RWPE1 (cell line): ENCODE measurements at regions not wholly inside any gene's neighbourhood (a gene's known extent, or its start where the extent isn't known, plus 50 kb on each side); places are given as distances from the start of the nearest gene placed in this dataset.

Experiments used
- CTCF ChIA-PET: fragments of 350-600 bp; sonication (Branson Sonifier 250); formaldehyde crosslinking; extraction: SDS; loops from one replicate; lab custom pipeline; 2021; lab: Yijun Ruan, JAX
- POLR2A ChIA-PET: fragments of 400-600 bp; formaldehyde crosslinking; extraction: SDS; loops from one replicate; lab custom pipeline; 2020; ENCODE audit warnings: antibody characterized with exemption; ENCODE audit not compliant: low non-redundant PET; lab: Yijun Ruan, JAX
- DNase-seq: peaks from one replicate; pipeline ENCODE4 v3.0.0; 2012; ENCODE audit warnings: low spot score
- H3K27ac ChIP-seq: fragments of 450-650 bp; 2 replicates; pipeline ENCODE4 v1.5.1; 2017
- TF ChIP-seq, protein P1 (sequence below): fragments of 450-650 bp; conservative IDR thresholded peaks from 2 replicates; pipeline ENCODE4 v1.5.1; 2017; ENCODE audit warnings: low read depth, mild to moderate bottlenecking

DNA sequence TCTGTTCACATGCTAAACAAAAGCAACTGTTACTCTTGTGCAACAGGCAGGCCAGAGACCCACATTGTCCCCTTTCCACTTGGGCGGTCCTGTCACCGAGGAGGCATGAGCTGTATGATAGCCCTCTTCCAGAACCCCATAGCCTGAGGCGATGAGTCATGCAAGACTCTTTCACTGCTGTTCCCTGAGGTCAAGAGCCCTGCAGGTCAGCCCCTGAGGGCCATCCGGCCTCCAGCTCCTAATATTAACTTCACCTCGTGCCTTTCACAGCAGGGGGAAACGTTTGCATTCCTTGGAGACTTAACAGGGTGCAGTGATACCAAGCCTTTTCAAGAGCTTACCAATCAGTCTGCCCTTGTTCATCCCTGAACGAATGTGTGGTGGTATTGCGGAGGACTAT, 253.3 kb upstream of the ECI2 start:
- TF ChIP-seq, protein P1, sequence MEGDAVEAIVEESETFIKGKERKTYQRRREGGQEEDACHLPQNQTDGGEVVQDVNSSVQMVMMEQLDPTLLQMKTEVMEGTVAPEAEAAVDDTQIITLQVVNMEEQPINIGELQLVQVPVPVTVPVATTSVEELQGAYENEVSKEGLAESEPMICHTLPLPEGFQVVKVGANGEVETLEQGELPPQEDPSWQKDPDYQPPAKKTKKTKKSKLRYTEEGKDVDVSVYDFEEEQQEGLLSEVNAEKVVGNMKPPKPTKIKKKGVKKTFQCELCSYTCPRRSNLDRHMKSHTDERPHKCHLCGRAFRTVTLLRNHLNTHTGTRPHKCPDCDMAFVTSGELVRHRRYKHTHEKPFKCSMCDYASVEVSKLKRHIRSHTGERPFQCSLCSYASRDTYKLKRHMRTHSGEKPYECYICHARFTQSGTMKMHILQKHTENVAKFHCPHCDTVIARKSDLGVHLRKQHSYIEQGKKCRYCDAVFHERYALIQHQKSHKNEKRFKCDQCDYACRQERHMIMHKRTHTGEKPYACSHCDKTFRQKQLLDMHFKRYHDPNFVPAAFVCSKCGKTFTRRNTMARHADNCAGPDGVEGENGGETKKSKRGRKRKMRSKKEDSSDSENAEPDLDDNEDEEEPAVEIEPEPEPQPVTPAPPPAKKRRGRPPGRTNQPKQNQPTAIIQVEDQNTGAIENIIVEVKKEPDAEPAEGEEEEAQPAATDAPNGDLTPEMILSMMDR: no peak
- no peak overlapping the region for H3K27ac ChIP-seq
- CTCF ChIA-PET: interaction anchor here (0.7 kb wide), 1 partner anchor 497 kb away, joined by 3 read pairs; no protein-coding TSS in a partner anchor
- DNase-seq: no peak
- POLR2A ChIA-PET: no interaction called here

DNA sequence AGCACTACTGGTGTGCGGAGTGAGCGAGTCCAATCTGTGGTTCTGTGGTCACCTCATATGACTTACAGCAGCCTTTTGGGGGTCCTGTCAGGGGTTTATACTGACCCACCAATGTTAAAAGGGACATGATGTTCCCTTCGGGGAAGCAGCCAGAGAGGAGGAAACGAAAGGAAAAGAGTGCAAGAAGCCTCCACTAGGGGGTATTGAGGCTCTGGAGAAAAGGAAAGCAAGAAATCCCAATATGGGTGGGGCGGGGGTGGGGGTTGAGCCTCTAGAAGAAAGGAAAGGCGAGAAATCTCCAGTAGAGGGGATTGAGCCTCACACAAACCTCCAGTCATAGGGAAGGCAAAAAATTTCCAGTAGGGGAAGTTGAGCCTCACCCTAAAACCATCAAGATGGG, 249.3 kb upstream of the ECI2 start:
- ChIA-PET POLR2A (no interaction called here), CTCF (no interaction called here)
- no peak for DNase-seq
- TF ChIP-seq, protein P1: no peak
- no peak overlapping the region for H3K27ac ChIP-seq

DNA sequence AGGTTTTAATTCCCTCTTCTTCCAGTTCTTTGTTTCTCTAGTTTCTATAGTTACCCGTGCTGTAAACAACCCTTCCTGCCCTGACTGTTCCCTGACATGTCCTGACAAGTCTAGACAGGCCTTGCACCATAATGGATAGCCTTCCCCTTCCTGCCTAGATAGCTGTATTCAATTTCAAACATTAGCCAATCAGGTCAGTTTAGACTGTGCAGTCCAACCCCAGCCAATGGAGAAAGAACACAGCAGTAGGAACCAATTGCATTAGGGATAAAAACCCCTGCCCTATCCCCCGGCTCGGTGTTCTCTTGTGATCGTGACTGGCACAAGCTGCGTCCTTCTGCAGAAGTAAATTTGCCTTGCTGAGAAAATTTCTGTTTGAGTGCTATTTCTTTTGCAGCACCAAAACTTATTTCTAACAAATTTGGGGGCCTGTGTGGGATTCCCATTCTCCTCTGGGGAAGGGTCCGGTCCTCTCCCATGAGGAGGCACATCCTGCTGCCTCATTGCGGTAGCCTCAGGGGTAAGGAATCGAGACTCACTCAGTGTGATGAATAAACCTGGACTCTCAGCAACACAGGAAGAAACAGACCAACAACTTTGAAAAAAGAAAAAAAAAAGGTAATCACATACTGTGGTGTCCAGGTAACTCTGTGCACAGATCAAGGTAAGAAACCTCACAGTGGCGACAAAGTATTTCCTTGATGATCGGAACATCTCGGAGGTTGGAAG, 248.7 kb upstream of the ECI2 start:
- no peak for DNase-seq
- H3K27ac ChIP-seq: no peak overlapping the region
- TF ChIP-seq, protein P1: no peak
- CTCF ChIA-PET: no interaction called here
- POLR2A ChIA-PET: no interaction called here

DNA sequence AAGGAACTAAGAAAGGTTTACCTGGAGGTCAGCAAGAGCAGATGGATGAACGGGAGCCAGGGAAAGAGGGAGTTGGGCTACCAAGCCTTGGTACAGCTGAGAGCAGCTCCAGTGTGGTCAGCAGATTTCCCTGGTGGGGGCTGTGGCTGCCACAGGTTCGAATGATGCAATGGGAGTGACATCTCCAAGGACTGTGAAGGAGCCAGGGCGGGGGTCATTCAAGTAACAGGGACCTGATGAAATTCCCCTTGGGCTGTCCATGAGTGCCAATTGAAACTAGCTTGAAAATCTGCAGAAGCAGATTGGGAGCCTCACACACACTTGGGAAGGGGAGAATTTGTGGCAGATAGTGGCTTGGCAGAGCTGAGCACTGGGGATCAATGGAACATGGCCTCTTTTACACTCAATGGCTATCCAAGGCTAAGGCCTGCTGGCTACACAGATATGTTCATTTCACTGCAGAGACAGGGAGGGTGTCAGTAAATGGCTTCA, 247.0 kb upstream of the ECI2 start:
- POLR2A ChIA-PET: no interaction called here
- no peak overlapping the region for H3K27ac ChIP-seq
- DNase-seq: no peak
- TF ChIP-seq, protein P1: no peak
- CTCF ChIA-PET: no interaction called here

DNA sequence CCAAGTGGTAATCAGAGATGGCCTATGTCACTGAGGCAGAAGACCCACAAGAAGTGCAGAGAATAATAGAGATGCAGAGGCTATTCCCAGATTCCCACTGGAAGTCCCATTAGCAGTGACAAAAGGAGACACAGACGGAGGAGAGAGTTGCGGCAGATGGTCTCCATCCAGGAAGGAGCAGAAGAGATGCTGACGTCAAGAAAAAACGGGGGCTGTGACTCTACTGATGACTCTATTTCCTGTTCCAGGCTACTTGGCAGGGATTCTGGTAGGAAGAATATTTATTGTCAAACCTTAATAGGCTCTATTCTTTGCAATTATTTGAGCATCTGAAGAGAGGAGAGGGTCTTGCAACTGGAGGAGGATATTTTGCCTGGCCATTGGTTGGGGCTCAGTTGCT, 246.0 kb upstream of the ECI2 start:
- no peak for DNase-seq

DNA sequence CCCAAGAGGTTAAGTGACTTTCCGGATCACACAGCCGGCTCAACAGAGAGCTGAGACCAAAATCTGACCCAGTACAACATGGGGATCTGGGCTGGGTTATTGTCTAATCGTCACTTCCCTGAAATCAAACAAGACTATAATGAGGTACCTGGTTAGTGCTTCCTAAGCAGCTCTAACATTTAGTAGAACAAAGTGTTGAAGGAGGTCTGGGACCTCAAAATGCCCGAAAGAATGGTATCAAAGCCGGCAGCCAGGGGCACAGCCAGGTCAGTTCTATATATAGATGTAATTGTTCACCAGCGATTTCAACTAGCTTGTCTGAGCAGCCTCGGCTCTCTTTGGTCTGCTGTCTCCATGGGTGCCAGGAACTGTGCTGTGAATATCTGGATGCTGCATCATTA, 245.5 kb upstream of the ECI2 start:
- H3K27ac ChIP-seq: no peak overlapping the region
- ChIA-PET POLR2A (no interaction called here), CTCF (no interaction called here)
- TF ChIP-seq, protein P1: no peak
- no peak for DNase-seq

More for the DNA sequence above, 246.0 kb upstream of the ECI2 start:
- TF ChIP-seq, protein P1: no peak
- CTCF ChIA-PET: no interaction called here
- POLR2A ChIA-PET: no interaction called here
- no peak overlapping the region for H3K27ac ChIP-seq
